ENCODE measurements at regions not wholly inside any gene's neighbourhood (a gene's known extent, or its start where the extent isn't known, plus 50 kb on each side); places are given as distances from the start of the nearest gene placed in this dataset.
"Not testable (repeated sequence)": the region's sequence is repeated elsewhere in the genome, so short reads cannot be mapped to it uniquely, and the experiment has no call there.

DNA sequence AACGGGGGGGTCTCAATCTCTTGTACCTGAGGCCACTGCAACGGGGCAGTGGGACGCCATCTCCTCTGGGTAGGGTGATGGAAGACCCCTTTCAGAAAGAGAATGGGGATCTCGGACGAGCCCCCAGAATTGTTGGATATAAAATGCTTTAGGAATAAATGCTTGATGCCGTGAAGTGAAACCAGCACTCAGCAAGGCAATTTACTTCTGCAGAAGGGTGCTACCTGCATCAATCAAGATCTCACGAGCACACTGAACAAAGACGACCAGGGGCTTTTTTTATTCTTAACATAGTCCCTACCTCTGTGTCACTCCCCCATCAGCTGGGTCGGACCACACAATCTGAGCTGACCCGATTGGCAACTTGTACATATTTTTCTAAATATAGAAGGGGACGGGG is 203.6 kb upstream of the TBX18 start:
- no peak for DNase-seq
- Histone ChIP-seq H3K4me3 (no peak overlapping the region), H3K27ac (no peak overlapping the region), H3K27me3 (no peaks in the 10 kb centered on the region), H3K36me3 (no peaks in the 10 kb centered on the region), H3K4me1 (no peaks in the 10 kb centered on the region), H3K9me3 (peaks cover 0 to 14% (median 10%) of the 10 kb centered on the region in 3 donors)
- no peak for TF ChIP-seq CTCF (IDR thresholded peaks at IDR 0.05)
- intact Hi-C loops (cut with DNase I; ENCODE audit: low total_unique reads), result no loop called here

DNA sequence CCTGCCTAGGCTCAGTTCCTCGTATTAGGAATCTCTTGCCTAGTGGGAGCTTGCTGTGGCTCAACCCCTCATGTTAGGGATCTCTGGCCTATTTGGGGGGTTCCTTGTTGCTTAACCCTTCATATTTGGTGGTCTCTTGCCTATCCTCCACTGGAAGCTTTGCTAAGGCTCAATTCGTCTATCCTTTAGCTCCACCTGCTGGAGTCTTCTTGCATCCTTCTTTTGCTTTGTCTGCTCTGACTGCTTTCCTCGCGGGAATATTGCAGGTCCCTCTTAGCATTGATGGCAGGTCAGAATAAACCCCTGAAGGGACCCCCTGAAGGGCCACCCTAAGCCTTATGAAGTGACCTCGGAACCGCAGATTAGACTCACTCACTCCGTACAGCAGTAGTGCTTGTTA is 203.0 kb upstream of the TBX18 start:
- no peaks in the 10 kb centered on the region for H3K4me1 ChIP-seq
- intact Hi-C loops (cut with DNase I; ENCODE audit: low total_unique reads), result no loop called here
- H3K27ac ChIP-seq, result no peak overlapping the region
- H3K9me3 ChIP-seq, result peaks cover 0 to 14% (median 10%) of the 10 kb centered on the region in 3 donors
- no peak overlapping the region for H3K4me3 ChIP-seq
- H3K36me3 ChIP-seq, result no peaks in the 10 kb centered on the region
- TF ChIP-seq CTCF (IDR thresholded peaks at IDR 0.05), result peak; percentile 52
- no peaks in the 10 kb centered on the region for H3K27me3 ChIP-seq
- no peak for DNase-seq

- Histone ChIP-seq H3K27ac (no peak overlapping the region), H3K4me3 (no peak overlapping the region), H3K9me3 (peaks cover 0 to 6% (median 0%) of the 10 kb centered on the region in 3 donors), H3K27me3 (no peaks in the 10 kb centered on the region), H3K36me3 (no peaks in the 10 kb centered on the region), H3K4me1 (peaks cover 0 to 18% (median 2%) of the 10 kb centered on the region in 4 donors)
- TF ChIP-seq CTCF (IDR thresholded peaks at IDR 0.05), result no peak
- intact Hi-C loops (cut with DNase I; ENCODE audit: low total_unique reads), result no loop called here
- DNase-seq, result no peak
Observed at GRCh38 chr6:84953111-84953755, 188.8 kb upstream of the TBX18 start.

DNA sequence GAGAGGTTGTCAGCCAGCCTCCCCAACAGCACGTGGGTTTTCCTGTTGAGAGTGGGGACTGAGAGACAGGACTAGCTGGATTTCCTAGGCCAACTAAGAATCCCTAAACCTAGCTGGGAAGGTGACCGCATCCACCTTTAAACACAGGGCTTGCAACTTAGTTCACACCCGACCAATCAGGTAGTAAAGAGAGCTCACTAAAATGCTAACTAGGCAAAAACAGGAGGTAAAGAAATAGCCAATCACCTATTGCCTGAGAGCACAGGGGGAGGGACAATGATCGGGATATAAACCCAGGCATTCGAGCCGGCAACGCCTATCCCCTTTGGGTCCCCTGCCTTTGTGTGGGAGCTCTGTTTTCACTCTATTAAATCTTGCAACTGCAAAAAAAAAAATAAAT is 180.5 kb upstream of the TBX18 start:
- H3K9me3 ChIP-seq; H3K27ac ChIP-seq; H3K27me3 ChIP-seq; H3K36me3 ChIP-seq; H3K4me3 ChIP-seq; DNase-seq; H3K4me1 ChIP-seq; intact Hi-C loops (cut with DNase I; ENCODE audit: low total_unique reads): not testable (repeated sequence)

DNA sequence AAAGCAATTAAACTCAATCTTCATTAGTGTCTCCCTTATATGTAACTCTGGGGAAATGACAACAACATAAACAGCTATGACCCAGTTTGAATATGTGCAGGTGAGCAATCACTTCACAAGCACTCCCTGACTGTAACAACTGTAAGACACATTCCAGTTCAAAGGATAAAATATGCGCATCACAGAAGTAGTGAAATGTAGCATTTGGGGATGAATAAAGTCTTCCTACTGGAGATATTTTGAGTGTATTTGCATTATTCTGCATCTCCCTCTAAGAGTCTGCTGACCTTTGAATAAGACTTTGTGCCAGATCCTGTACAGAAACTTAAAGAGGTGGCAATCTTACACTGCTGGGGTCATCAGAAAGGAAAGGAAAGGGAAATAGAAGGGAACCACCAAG is 179.5 kb upstream of the TBX18 start:
- intact Hi-C loops (cut with DNase I; ENCODE audit: low total_unique reads), result no loop called here

DNA sequence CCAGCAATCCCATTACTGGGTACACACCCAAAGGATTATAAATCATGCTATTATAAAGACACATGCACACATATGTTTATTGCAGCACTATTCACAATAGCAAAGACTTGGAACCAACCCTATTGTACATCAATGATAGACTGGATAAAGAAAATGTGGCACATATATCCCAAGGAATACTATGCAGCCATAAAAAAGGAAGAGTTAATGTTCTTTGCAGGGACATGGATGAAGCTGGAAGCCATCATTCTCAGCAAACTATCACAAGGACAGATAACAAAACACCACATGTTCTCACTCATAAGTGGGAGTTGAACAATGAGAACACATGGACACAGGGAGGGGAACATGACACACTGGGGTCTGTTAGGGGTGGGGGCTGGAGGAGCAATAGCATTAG is 177.2 kb upstream of the TBX18 start:
- intact Hi-C loops (cut with DNase I; ENCODE audit: low total_unique reads); H3K4me1 ChIP-seq; H3K36me3 ChIP-seq: not testable (repeated sequence)

More for the DNA sequence above, 179.5 kb upstream of the TBX18 start:
- H3K27me3 ChIP-seq, result no peaks in the 10 kb centered on the region
- no peaks in the 10 kb centered on the region for H3K36me3 ChIP-seq
- H3K9me3 ChIP-seq, result peaks cover 0 to 6% (median 0%) of the 10 kb centered on the region in 3 donors
- TF ChIP-seq CTCF (IDR thresholded peaks at IDR 0.05), result no peak
- H3K27ac ChIP-seq, result no peak overlapping the region
- no peaks in the 10 kb centered on the region for H3K4me1 ChIP-seq
- no peak for DNase-seq
- no peak overlapping the region for H3K4me3 ChIP-seq

GRCh38 chr6:84929212-84929611 is 164.8 kb upstream of the TBX18 start:
- no peak overlapping the region for H3K27ac ChIP-seq
- no peaks in the 10 kb centered on the region for H3K27me3 ChIP-seq
- H3K9me3 ChIP-seq, result no peaks in the 10 kb centered on the region
- H3K4me3 ChIP-seq, result no peak overlapping the region
- no peak for TF ChIP-seq CTCF (IDR thresholded peaks at IDR 0.05)
- intact Hi-C loops (cut with DNase I; ENCODE audit: low total_unique reads), result no loop called here
- no peaks in the 10 kb centered on the region for H3K36me3 ChIP-seq
- no peak for DNase-seq
- no peaks in the 10 kb centered on the region for H3K4me1 ChIP-seq

More for the DNA sequence above, 177.2 kb upstream of the TBX18 start:
- H3K27me3 ChIP-seq, H3K4me3 ChIP-seq, DNase-seq, H3K27ac ChIP-seq, H3K9me3 ChIP-seq: not testable (repeated sequence)

Data from tibial artery (tissue), 4 donors.